ENCODE measurements at regions not wholly inside any gene's neighbourhood (a gene's known extent, or its start where the extent isn't known, plus 50 kb on each side); places are given as distances from the start of the nearest gene placed in this dataset.
"Not testable (repeated sequence)": the region's sequence is repeated elsewhere in the genome, so short reads cannot be mapped to it uniquely, and the experiment has no call there.

- Mint-ChIP-seq H3K36me3 (ENCODE audit: insufficient read depth) (peaks cover 8% of the 10 kb centered on the region), H3K4me3 (peak overlapping the region; percentile 61), H3K9me3 (no peaks in the 10 kb centered on the region), H3K4me1 (peaks cover 53% of the 10 kb centered on the region), H3K27me3 (no peaks in the 10 kb centered on the region), H3K27ac (ENCODE audit: low read depth) (peak overlapping the region; percentile 86)
- peak; percentile 76 for ATAC-seq (replicated peaks; ENCODE audit: extremely low read depth, poor library complexity, severe bottlenecking)
- no peak for DNase-seq (ENCODE audit: low spot score in 2 of 2)
Measured at GRCh38 chr11:128052912-128053641, 534.3 kb downstream of the ETS1 start.

GRCh38 chr11:128048121-128048520 is 539.2 kb downstream of the ETS1 start:
- H3K9me3 Mint-ChIP-seq = peaks cover 6% of the 10 kb centered on the region
- peaks cover 70% of the 10 kb centered on the region for H3K4me1 Mint-ChIP-seq
- no peak overlapping the region for H3K27ac Mint-ChIP-seq (ENCODE audit: low read depth)
- DNase-seq (ENCODE audit: low spot score in 2 of 2) (no peak), ATAC-seq (replicated peaks; ENCODE audit: extremely low read depth, poor library complexity, severe bottlenecking) (no peak)
- peaks cover 8% of the 10 kb centered on the region for H3K36me3 Mint-ChIP-seq (ENCODE audit: insufficient read depth)
- no peaks in the 10 kb centered on the region for H3K27me3 Mint-ChIP-seq
- H3K4me3 Mint-ChIP-seq = no peak overlapping the region

DNA sequence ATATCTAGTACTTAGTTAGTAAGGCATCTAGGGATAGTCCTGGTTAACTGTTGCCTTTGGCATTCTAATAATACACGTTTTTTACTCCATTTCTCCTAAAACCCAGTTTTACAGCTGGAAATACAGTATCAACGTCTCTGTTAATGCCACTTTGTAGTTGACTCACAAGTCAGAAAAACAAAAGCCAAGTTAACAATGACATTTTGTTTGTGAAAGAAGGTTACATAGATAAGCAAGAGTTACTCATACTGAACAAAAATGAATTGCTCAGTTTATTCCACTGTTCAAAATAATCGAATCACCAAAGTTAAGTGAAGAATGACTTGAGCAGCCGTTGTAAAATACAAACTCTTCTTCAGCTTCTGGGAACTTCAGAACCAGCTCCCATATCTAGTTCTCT is 540.3 kb downstream of the ETS1 start:
- DNase-seq (ENCODE audit: low spot score in 2 of 2) (no peak), ATAC-seq (replicated peaks; ENCODE audit: extremely low read depth, poor library complexity, severe bottlenecking) (no peak)
- Mint-ChIP-seq H3K9me3 (peaks cover 6% of the 10 kb centered on the region), H3K36me3 (ENCODE audit: insufficient read depth) (peaks cover 4% of the 10 kb centered on the region), H3K27me3 (no peaks in the 10 kb centered on the region), H3K4me1 (peaks cover 74% of the 10 kb centered on the region), H3K4me3 (no peak overlapping the region), H3K27ac (ENCODE audit: low read depth) (peak overlapping the region; percentile 82)

DNA sequence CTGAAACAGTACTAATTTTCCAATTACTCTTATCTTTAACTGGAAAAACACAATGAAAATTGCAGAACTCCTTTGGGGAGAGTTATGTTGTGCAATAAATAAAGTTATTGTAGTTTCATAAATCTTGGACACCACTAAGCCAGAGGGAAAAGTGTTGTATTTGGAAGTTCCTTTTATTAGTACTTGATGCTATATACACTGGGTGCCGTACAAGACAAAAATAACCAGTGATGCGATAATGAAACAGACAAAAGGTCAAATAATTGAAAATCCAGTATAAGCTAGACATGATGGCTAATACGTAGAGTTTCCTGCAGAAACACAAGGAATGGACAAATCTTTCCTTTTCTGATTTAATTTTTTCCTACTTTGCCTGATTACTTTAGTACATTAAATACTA is 541.1 kb downstream of the ETS1 start:
- Mint-ChIP-seq H3K4me3 (no peak overlapping the region), H3K4me1 (peaks cover 71% of the 10 kb centered on the region)

DNA sequence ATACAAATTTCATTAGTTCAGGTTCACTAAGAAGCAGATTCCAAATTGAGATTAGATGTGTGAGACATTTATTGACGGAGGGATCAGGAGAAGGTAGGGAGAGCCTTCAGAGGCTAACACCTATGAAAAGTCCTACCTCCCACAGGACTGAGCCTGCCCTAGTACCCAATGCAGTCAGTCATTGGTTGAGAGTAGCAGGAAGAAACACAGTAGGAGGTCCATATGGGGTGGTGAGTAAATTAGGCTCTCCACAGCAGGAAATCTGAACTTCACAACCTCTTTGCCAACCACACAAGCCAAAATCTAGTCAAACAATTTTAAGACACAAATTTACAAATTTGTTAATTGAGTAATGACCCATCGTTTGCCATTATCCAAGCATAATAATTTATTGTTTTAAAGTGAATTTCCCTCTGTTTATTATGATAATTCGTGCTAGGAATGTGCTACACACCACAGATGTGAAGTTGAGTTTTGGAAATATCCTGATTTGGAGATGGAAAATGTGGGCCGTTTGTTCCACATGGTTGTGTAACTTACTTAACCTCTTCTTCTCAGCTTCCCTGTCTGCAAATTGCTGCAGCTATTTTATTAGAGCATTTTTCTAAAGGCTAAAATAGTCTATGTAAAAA is 542.1 kb downstream of the ETS1 start:
- no peak for DNase-seq (ENCODE audit: low spot score in 2 of 2)
- Mint-ChIP-seq H3K4me1 (peaks cover 61% of the 10 kb centered on the region), H3K36me3 (ENCODE audit: insufficient read depth) (peaks cover 4% of the 10 kb centered on the region), H3K9me3 (peaks cover 6% of the 10 kb centered on the region), H3K4me3 (peak overlapping the region; percentile 51), H3K27ac (ENCODE audit: low read depth) (peak overlapping the region; percentile 78), H3K27me3 (no peaks in the 10 kb centered on the region)
- no peak for ATAC-seq (replicated peaks; ENCODE audit: extremely low read depth, poor library complexity, severe bottlenecking)

More for the DNA sequence above, 541.1 kb downstream of the ETS1 start:
- H3K9me3 Mint-ChIP-seq = peaks cover 6% of the 10 kb centered on the region
- peaks cover 4% of the 10 kb centered on the region for H3K36me3 Mint-ChIP-seq (ENCODE audit: insufficient read depth)
- H3K27me3 Mint-ChIP-seq = no peaks in the 10 kb centered on the region
- ATAC-seq (replicated peaks; ENCODE audit: extremely low read depth, poor library complexity, severe bottlenecking) (no peak), DNase-seq (ENCODE audit: low spot score in 2 of 2) (no peak)
- H3K27ac Mint-ChIP-seq (ENCODE audit: low read depth) = no peak overlapping the region

- H3K27me3 Mint-ChIP-seq = no peaks in the 10 kb centered on the region
- H3K9me3 Mint-ChIP-seq = peaks cover 6% of the 10 kb centered on the region
- DNase-seq (ENCODE audit: low spot score in 2 of 2) (no peak), ATAC-seq (replicated peaks; ENCODE audit: extremely low read depth, poor library complexity, severe bottlenecking) (no peak)
- H3K4me3 Mint-ChIP-seq = peak overlapping the region; percentile 22
- H3K4me1 Mint-ChIP-seq = peaks cover 43% of the 10 kb centered on the region
- H3K36me3 Mint-ChIP-seq (ENCODE audit: insufficient read depth) = peaks cover 14% of the 10 kb centered on the region
- H3K27ac Mint-ChIP-seq (ENCODE audit: low read depth) = peak overlapping the region; percentile 91
Measured at GRCh38 chr11:128042290-128042751, 545.0 kb downstream of the ETS1 start.

- Mint-ChIP-seq H3K36me3 (ENCODE audit: insufficient read depth) (peaks cover 14% of the 10 kb centered on the region), H3K4me1 (peaks cover 39% of the 10 kb centered on the region), H3K9me3 (peaks cover 6% of the 10 kb centered on the region), H3K4me3 (peak overlapping the region; percentile 23), H3K27me3 (no peaks in the 10 kb centered on the region), H3K27ac (ENCODE audit: low read depth) (no peak overlapping the region)
- ATAC-seq (replicated peaks; ENCODE audit: extremely low read depth, poor library complexity, severe bottlenecking) (no peak), DNase-seq (ENCODE audit: low spot score in 2 of 2) (no peak)
Measured at GRCh38 chr11:128040603-128041002, 546.8 kb downstream of the ETS1 start.

DNA sequence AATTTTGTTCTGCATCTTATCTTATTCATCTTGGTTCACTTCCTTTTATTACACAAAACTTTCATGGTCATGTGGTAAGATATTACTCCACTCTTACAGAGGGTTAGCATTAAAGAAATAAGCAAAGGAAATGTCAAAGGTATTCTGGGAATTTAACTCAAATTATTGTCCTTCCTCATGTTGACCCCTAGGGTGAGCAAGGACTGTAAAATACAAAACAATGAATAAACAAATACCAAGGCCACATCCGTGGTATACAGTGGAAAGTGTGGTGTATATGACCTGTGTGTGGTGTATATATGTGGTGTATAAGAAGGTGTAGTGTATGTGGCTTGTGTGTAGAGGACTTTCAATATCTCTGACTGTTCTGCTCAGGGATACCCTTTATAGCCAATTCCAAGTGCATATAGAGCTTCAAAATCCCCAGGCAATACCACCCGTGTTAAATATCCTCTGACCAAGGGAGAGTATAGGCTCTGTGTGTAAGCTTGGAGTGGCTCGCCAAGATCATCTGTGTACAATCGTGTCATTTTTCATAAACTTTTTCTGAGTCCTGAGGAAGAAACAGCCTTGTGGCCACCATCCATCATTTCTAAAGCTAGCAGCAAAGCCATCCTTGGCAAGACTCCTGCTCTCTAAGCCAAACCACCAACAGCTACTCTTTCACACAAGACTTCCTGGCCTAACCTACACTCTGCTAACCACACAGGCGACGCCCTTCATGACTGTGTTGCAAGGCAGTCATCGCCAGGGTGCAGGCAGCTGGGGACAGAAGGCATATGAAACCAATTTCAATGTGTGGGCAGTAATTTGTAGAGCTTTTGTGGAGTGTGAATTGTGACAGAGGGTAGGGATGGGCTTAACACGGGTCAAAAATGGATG is 548.0 kb downstream of the ETS1 start:
- Mint-ChIP-seq H3K4me3 (no peak overlapping the region), H3K27ac (ENCODE audit: low read depth) (no peak overlapping the region), H3K36me3 (ENCODE audit: insufficient read depth) (peaks cover 14% of the 10 kb centered on the region), H3K27me3 (no peaks in the 10 kb centered on the region), H3K4me1 (peaks cover 26% of the 10 kb centered on the region), H3K9me3 (no peaks in the 10 kb centered on the region)
- peak; percentile 96 for ATAC-seq (replicated peaks; ENCODE audit: extremely low read depth, poor library complexity, severe bottlenecking)
- DNase-seq (ENCODE audit: low spot score in 2 of 2) = peak; percentile 50 to 73

GRCh38 chr11:128036556-128037093 is 550.7 kb downstream of the ETS1 start:
- Mint-ChIP-seq H3K4me3 (no peak overlapping the region), H3K27me3 (no peaks in the 10 kb centered on the region), H3K27ac (ENCODE audit: low read depth) (no peak overlapping the region), H3K36me3 (ENCODE audit: insufficient read depth) (peaks cover 9% of the 10 kb centered on the region), H3K9me3 (no peaks in the 10 kb centered on the region), H3K4me1 (peaks cover 6% of the 10 kb centered on the region)
- ATAC-seq (replicated peaks; ENCODE audit: extremely low read depth, poor library complexity, severe bottlenecking) (no peak), DNase-seq (ENCODE audit: low spot score in 2 of 2) (no peak)

DNA sequence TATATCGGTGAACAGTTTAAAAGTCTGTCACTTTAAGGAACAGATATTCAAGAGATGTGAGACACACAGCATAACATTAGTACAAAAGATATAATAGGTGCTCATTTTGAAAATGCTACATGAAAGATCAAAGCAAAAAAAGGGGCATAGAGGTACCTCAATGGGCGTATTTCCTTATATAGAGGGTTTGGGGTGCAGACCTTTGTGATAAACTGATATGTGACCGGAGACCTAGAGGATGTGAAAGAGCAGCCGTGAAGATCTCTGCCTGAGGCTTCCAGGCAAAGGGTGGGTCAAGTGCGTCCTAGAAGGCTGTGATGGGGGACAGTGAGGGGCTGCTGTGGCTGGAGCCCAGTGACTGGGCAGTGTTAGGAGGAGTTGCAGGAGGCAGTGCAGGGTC is 551.4 kb downstream of the ETS1 start:
- ATAC-seq (replicated peaks; ENCODE audit: extremely low read depth, poor library complexity, severe bottlenecking) = no peak
- H3K36me3 Mint-ChIP-seq (ENCODE audit: insufficient read depth) = peaks cover 9% of the 10 kb centered on the region

GRCh38 chr11:128031538-128032134 is 555.7 kb downstream of the ETS1 start:
- H3K4me3 Mint-ChIP-seq; H3K9me3 Mint-ChIP-seq; H3K27ac Mint-ChIP-seq (ENCODE audit: low read depth); H3K36me3 Mint-ChIP-seq (ENCODE audit: insufficient read depth); H3K4me1 Mint-ChIP-seq: not testable (repeated sequence)
- ATAC-seq (replicated peaks; ENCODE audit: extremely low read depth, poor library complexity, severe bottlenecking) = peak; percentile 74
- peaks cover 12% of the 10 kb centered on the region for H3K27me3 Mint-ChIP-seq
- peak; percentile 39 to 62 for DNase-seq (ENCODE audit: low spot score in 2 of 2)

More for the DNA sequence above, 551.4 kb downstream of the ETS1 start:
- no peak for DNase-seq (ENCODE audit: low spot score in 2 of 2)
- Mint-ChIP-seq H3K27ac (ENCODE audit: low read depth) (no peak overlapping the region), H3K4me1 (peaks cover 6% of the 10 kb centered on the region), H3K27me3 (no peaks in the 10 kb centered on the region), H3K4me3 (no peak overlapping the region), H3K9me3 (no peaks in the 10 kb centered on the region)

DNA sequence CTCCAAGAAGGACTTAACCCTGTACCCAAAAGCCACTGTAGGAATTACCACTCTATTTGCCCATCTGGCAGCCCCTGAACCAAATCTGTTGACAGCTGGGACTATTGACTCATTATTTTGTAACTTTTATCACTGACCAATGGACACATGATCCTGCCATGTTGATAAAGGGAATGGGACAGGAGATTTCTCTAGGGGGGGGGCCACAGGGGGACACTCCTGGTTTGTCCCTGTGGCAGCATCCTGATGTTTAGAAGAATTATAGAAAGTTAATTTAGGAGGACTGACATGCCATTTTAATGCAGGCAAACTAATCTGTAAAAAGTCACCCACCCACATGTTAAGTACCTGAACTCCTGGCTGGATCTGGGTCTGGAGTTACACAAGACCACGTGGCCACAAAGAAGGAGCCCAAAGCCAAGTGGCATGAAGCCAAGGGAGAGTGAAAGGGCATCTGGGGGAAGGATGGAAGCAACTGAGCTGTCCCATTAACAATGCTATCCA is 558.1 kb downstream of the ETS1 start:
- ATAC-seq (replicated peaks; ENCODE audit: extremely low read depth, poor library complexity, severe bottlenecking) = no peak
- Mint-ChIP-seq H3K4me1 (peaks cover 6% of the 10 kb centered on the region), H3K4me3 (no peak overlapping the region), H3K9me3 (no peaks in the 10 kb centered on the region), H3K27ac (ENCODE audit: low read depth) (no peak overlapping the region), H3K27me3 (peaks cover 12% of the 10 kb centered on the region), H3K36me3 (ENCODE audit: insufficient read depth) (no peaks in the 10 kb centered on the region)
- DNase-seq (ENCODE audit: low spot score in 2 of 2) = no peak
